HG03558 (cell line): ENCODE measurements at regions not wholly inside any gene's neighbourhood (a gene's known extent, or its start where the extent isn't known, plus 50 kb on each side); places are given as distances from the start of the nearest gene placed in this dataset.

Source experiments
- ATAC-seq: cut with Tn5 transposase; IDR thresholded peaks from one replicate; pipeline ENCODE4 v1.9.1; 2021; ENCODE audit warnings: moderate number of reproducible peaks; ENCODE audit not compliant: unreplicated experiment; ENCODE audit errors: extremely low read depth

DNA sequence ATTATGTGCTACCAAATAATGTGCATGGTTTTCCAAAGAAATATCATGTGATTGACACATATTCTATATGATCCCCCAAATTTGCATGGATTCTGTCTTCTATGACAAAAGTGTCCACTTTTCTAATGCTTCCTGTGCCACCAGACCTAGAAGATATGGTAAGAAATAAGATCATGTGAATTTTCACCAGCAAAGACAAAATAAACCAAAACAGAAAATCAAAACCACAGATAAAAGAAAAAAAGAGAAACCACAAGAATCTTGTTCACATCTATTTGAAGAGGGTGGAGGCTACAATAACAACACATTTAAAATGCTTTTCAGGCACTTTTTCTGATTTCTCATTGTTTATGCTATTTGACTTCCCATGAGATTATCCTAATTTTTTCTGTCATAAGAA lies 303.4 kb downstream of the DIPK2A start:
- ATAC-seq, result no peak

DNA sequence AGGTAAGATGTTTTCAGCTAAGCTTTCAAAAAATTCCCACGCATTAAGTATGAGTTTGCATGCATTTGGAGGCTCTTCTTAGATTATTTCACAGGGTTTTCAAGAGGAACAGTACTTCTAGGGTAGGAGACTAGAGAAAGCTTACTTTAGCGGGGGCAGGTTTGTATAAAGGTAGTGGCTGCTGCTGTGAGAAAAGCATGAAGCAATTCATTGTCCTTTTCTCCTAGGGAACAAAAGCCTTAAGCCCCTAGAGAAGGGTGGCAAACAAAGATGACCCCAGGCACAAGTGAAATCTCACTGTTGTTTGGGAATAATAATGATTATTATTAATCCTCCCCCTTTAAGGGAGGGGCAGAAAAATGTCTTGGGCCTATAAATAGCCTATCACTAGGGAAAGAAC lies 310.7 kb downstream of the DIPK2A start:
- ATAC-seq, result no peak

GRCh38 chr3:144286235-144286910 lies 314.8 kb downstream of the DIPK2A start:
- no peak for ATAC-seq

- ATAC-seq, result no peak
Observed at GRCh38 chr3:144287001-144287400, 315.4 kb downstream of the DIPK2A start.

- no peak for ATAC-seq
Observed at GRCh38 chr3:144289057-144289456, 317.4 kb downstream of the DIPK2A start.

GRCh38 chr3:144294659-144295538 lies 323.3 kb downstream of the DIPK2A start:
- ATAC-seq, result peak; percentile 85

DNA sequence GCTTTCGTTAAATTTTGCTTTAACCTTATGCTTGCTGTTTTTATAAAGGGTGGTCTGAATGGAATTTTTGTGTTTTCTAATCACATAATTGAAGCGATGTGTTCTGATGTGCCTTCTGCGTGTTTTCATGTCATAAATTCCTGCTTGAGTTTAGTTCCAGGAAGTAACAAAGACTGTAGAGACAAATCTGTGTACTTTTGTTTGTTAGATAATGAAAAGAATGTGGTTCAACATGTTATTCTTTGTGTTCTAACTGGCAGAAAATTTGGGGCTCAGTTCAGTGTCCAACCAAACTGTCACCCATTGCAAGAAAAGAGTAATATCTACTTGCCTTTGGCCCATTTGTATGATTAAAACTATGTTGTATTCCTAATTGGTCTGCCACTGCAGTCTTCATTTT lies 324.0 kb downstream of the DIPK2A start:
- ATAC-seq, result no peak

DNA sequence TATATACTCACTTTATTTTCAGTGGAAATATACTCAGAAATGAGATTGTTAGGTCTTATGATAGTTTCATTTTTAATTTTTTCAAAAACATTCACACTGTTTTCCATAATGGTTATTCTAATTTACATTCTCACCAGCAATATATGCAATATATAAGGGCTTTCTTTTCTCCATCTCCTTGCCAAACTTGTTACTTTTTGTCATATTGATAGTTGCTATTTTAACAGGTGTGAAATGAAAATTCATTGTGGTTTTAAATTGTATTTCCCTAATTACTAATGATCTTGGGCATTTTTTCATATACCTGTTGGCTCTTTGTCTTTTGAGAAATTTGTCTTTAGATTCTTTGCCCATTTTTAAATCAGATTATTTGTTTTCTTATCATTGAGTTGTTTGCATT lies 325.2 kb downstream of the DIPK2A start:
- no peak for ATAC-seq

- no peak for ATAC-seq
Observed at GRCh38 chr3:144301863-144302262, 330.2 kb downstream of the DIPK2A start.

DNA sequence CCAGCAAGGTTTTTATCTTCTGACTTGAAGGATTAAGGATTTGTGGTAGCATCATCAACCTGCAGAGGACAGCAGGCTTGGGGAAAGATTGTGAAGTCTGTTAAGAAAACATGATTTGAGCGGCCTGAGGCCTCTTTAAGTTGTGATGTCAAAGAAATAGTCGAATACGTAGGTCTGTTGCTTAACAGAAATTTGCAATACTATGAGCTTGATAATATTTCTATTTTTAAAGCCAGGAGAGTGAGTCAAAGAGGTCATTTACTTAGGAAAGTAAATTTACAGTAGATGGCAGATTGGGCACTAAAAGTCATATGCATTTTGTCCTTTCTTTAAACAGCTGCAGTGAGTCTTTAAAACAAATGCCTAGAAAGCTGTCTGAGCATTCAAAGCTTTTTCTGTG lies 336.3 kb downstream of the DIPK2A start:
- ATAC-seq, result no peak

DNA sequence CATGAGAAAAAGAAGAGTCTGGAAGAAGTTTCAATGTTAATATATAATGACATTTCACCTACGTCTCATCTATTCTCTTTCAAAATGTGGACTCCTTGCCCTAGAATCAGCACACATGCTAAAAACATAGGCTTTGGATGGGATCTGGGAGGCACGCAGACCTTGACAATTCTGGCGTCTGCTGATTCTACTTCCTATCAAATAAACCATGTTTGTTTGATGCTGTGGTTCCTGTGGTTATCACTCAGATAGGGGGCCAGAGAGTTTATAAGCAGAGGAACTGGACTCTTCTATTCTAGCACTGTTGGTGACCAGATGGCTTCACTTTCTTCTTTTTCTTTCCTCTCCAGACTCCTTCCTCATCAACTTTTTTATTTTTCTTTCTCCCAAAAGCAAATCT lies 336.8 kb downstream of the DIPK2A start:
- ATAC-seq, result no peak

GRCh38 chr3:144312702-144313101 lies 341.1 kb downstream of the DIPK2A start:
- ATAC-seq, result no peak

- no peak for ATAC-seq
Observed at GRCh38 chr3:144314946-144315345, 343.3 kb downstream of the DIPK2A start.

DNA sequence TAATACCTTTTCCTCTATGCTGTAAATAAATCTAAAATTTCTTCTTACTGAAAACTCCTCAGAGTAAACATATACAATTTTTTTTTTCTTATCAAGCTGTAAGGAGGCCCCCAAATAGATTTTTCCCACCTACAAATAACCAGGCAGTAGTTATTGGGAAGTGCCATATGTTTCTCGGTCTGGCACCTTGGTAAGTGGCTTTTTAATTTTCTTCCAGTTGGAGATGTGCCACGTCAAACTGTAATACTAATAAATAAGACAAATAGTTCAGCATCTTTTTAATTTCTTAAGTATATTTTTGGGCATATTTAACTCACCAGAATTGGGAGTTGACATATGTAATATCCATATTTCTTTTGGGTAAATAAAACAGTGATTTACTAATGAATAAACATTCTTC lies 346.3 kb downstream of the DIPK2A start:
- ATAC-seq, result no peak

DNA sequence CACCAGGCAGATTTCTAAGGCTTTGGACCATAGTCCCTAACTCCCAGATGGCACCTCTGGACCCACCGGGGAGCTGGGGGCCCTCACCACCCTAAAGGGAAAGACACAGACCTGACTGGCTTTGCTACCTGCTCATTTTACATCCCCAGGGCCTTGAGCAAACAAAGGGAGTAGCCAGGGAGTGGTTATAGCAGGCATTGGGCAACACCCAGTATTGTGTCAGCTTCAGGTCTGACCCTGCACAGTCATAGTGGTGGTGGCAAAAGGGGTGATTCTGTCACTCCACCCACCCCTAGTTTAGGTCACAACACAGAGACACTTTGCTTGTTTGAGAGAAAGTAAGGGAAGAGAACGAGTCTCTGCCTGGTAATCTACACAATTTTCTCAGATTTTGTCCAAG lies 352.5 kb downstream of the DIPK2A start:
- no peak for ATAC-seq

DNA sequence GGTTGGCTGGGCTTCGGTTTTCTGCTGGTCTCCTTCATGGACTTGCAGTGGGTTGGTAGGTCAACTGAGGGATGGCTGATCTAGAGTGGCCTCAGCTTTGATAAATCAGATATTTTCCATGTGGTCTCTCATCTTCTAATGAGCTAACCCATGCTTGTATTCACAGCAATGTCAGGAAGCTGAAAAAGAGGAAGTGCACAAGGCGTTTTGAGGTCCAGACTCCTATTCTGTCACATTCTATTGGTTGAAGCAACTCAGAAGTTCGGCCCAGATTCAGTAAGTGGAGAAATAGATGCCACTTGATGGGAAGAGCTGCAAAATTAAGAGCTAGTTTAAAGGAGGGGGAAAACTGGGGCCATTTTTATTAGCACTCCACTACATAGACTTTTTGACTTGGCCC lies 361.2 kb downstream of the DIPK2A start:
- ATAC-seq, result no peak

DNA sequence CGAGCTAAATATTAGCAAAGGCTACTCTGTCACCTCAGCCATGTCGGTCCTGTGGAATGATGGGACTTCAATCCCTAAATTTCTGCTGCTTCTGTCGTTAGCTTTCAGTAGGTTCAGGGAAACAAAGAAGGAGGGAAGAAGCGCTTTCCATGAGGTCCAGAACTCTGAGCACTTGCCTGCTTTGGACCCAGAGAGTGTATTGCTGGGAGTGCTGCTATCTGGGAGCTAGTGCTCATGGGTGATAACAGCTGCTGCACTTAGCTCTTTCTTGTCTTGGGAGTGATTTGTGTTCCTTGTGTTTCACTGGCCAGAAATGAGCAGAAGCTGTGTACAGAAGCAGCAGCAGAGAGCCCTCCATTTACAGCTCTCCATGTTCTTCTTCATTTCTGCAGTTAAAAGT lies 369.8 kb downstream of the DIPK2A start:
- no peak for ATAC-seq

- no peak for ATAC-seq
Observed at GRCh38 chr3:144343343-144343742, 371.7 kb downstream of the DIPK2A start.

DNA sequence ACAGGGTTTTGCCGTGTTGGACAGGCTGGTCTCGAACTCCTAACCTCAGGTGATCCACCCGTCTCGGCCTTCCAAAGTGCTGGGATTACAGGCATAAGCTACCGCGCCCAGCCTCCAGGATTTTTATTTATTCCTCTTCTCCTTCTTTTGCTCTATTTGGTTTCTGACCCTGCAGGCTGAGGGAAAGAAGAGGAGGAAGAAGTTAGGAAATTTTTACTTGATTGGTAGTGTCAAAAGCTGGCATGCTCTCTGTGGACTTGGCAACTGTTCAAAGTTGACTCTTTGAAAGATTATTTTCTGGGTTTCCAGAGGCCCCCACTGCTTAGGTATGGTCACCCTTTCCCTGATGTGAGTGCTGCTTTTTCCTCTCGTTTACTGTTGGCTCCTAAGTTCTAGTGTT lies 372.2 kb downstream of the DIPK2A start:
- no peak for ATAC-seq

- ATAC-seq, result no peak
Observed at GRCh38 chr3:144344925-144345548, 373.4 kb downstream of the DIPK2A start.

- ATAC-seq, result no peak
Observed at GRCh38 chr3:144350125-144350524, 378.5 kb downstream of the DIPK2A start.
